ENCODE measurements at regions not wholly inside any gene's neighbourhood (a gene's known extent, or its start where the extent isn't known, plus 50 kb on each side); places are given as distances from the start of the nearest gene placed in this dataset.
A peak's percentile ranks its signal among the peaks of the same experiment; 100 is the strongest.

GRCh38 chr13:60261432-60262351 is 98.0 kb upstream of the DIAPH3 start:
- Histone ChIP-seq H4K5ac (ENCODE audit: insufficient read length, low read depth, low read length) (peak overlapping the region; percentile 15), H2BK15ac (ENCODE audit: low read length) (0 out of 2 replicates have a peak overlapping the region, but pooled peaks have one; percentile 10), H2BK20ac (ENCODE audit: low read length) (no peak overlapping the region), H2BK12ac (ENCODE audit: low read depth, low read length) (0 out of 2 replicates have a peak overlapping the region, but pooled peaks have one; percentile 77), H4K8ac (ENCODE audit: extremely low read depth, insufficient read depth, low read length) (no peak overlapping the region), H2AFZ (ENCODE audit: low read length) (0 out of 2 replicates have a peak overlapping the region, but pooled peaks have one; percentile 57), H3K4me3 (ENCODE audit: extremely low read depth in 1 of 4, insufficient read depth in 2 of 4, low read depth in 3 of 4, low read length in 4 of 4) (peak overlapping the region in 1 of 4 experiments; percentile 36; a peak in 1 of 8 replicates), H3K27me3 (replicated peaks in 1 of 4; ENCODE audit: control insufficient read depth in 3 of 4, extremely low read depth in 1 of 4, insufficient read depth in 3 of 4, low read length in 3 of 4) (no peaks in the 10 kb centered on the region), H3K9ac (replicated peaks in 1 of 4; ENCODE audit: extremely low read depth in 1 of 4, low read depth in 3 of 4, low read length in 3 of 4) (no peak overlapping the region; a peak in 1 of 7 replicates), H2AK5ac (ENCODE audit: low read depth, low read length) (0 out of 2 replicates have a peak overlapping the region, but pooled peaks have one; percentile 5), H3K23ac (ENCODE audit: insufficient read length) (no peak overlapping the region), H3K4me1 (replicated peaks in 1 of 4; ENCODE audit: control insufficient read depth in 3 of 4, insufficient read depth in 4 of 4, low read length in 3 of 4) (peaks cover 1 to 8% (median 5%) of the 10 kb centered on the region in 4 experiments; a peak in 5 of 7 replicates), H4K91ac (replicated peaks; ENCODE audit: insufficient read length, low read length) (peak overlapping the region; percentile 25), H3K4me2 (ENCODE audit: insufficient read depth in 1 of 2, low read depth in 2 of 2, low read length in 2 of 2) (no peak overlapping the region; a peak in 1 of 4 replicates), H3K4ac (replicated peaks; ENCODE audit: insufficient read length, low read depth, low read length) (no peak overlapping the region), H3K14ac (ENCODE audit: insufficient read length) (no peak overlapping the region), H2BK120ac (replicated peaks; ENCODE audit: low read depth, low read length) (peak overlapping the region; percentile 60), H3K79me1 (ENCODE audit: low read depth, low read length) (no peaks in the 10 kb centered on the region), H3K23me2 (ENCODE audit: low read depth, low read length) (no peaks in the 10 kb centered on the region), H3K36me3 (ENCODE audit: control insufficient read depth in 2 of 4, insufficient read depth in 4 of 4, low read length in 3 of 4) (no peaks in the 10 kb centered on the region), H4K20me1 (replicated peaks in 1 of 2; ENCODE audit: control insufficient read depth in 1 of 2, insufficient read depth in 2 of 2, low read length in 2 of 2) (no peaks in the 10 kb centered on the region), H3K79me2 (ENCODE audit: control insufficient read depth in 1 of 2, insufficient read depth in 2 of 2, low read length in 2 of 2) (no peaks in the 10 kb centered on the region), H3K56ac (replicated peaks; ENCODE audit: insufficient read length, low read depth, low read length) (no peak overlapping the region), H3K9me3 (ENCODE audit: insufficient read depth in 2 of 2, low read depth in 1 of 2, low read length in 1 of 2) (peaks cover 0 to under 1% of the 10 kb centered on the region in 2 experiments; a peak in 1 of 4 replicates), H3K18ac (ENCODE audit: extremely low read depth, low read length) (peak overlapping the region; percentile 11), H2BK5ac (ENCODE audit: low read depth, low read length) (0 out of 2 replicates have a peak overlapping the region, but pooled peaks have one; percentile 13), H3K27ac (ENCODE audit: low read depth, low read length) (peak overlapping the region; percentile 60; the same call in 1 of the 2 replicates)
- WGBS, 2 experiments (ENCODE audit: extremely low coverage in 1 of 2, insufficient coverage in 1 of 2, insufficient read length in 1 of 2, insufficient replicate concordance in 2 of 2, low coverage in 1 of 2, low lambda C conversion rate in 2 of 2, missing lambda C conversion rate in 1 of 2): 48% methylated on average over 12 of the region's 12 CpGs; no CpG with 5 or more reads in 1 of the 2 experiments
- FAIRE-seq (peak; percentile 76), DNase-seq (ENCODE audit: low read depth in 1 of 2, low spot score in 2 of 2) (peak in 1 of 2 experiments; percentile 57)
- ChIA-PET POLR2A (ENCODE audit: partially characterized antibody) (interaction anchor here (0.6 to 1.9 kb wide), 7 partner anchors 9 to 97 kb away, joined by 3 to 5 read pairs (median 3); no protein-coding TSS in a partner anchor), CTCF (ENCODE audit: partially characterized antibody) (interaction anchor here (0.7 to 2.4 kb wide), 16 partner anchors 9 to 870 kb away, joined by 3 to 17 read pairs (median 4); no protein-coding TSS in a partner anchor)
- TF ChIP-seq TAF7 (optimal IDR thresholded peaks at IDR 0.05; ENCODE audit: borderline replicate concordance, low read depth, low read length): no peak
- no peak for TF ChIP-seq RBBP5 (IDR thresholded peaks at IDR 0.05; ENCODE audit: borderline replicate concordance, low read depth, low read length)
- TF ChIP-seq SIRT6 (IDR thresholded peaks at IDR 0.05; ENCODE audit: low read length): no peak
- TF ChIP-seq TEAD4 (IDR thresholded peaks at IDR 0.05; ENCODE audit: low read depth, low read length): no peak; the same call in 1 of the 2 replicates
- 0 out of 2 replicates have a peak, but pooled peaks have one; percentile 19 for TF ChIP-seq SP1 (IDR thresholded peaks at IDR 0.05; ENCODE audit: low read depth, low read length)
- no peak for TF ChIP-seq SP2 (IDR thresholded peaks at IDR 0.05; ENCODE audit: low read length)
- no peak for TF ChIP-seq CBX8 (IDR thresholded peaks at IDR 0.05; ENCODE audit: borderline replicate concordance, low read depth, low read length)
- no peak for TF ChIP-seq RAD21 (IDR thresholded peaks at IDR 0.05 in 1 of 2, conservative IDR thresholded peaks at IDR 0.05 in 1 of 2; ENCODE audit: low read depth in 2 of 2, low read length in 2 of 2)
- TF ChIP-seq SP4 (IDR thresholded peaks at IDR 0.05; ENCODE audit: low read length): no peak
